ENCODE measurements at regions not wholly inside any gene's neighbourhood (a gene's known extent, or its start where the extent isn't known, plus 50 kb on each side); places are given as distances from the start of the nearest gene placed in this dataset.

DNA sequence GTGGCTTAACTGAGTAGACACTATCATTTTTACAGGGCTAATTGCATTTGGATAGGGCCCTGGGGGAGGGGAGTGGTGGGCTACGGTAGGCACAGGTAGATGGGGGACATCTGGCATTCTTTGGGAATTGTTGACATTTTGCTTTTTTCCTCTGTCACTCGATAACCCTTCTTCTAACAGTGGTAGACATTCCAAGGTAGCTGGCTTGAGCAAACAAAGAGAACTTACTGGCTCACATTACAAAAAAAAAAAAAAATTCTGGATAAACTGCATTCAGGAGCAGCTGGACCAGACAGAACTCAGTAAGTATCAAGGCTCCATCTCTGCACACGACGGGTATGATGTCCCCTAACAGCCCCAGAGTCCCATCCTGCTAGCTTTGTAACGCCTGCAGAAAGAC is 585.2 kb downstream of the ZNF608 start:
- TF ChIP-seq, protein P1, sequence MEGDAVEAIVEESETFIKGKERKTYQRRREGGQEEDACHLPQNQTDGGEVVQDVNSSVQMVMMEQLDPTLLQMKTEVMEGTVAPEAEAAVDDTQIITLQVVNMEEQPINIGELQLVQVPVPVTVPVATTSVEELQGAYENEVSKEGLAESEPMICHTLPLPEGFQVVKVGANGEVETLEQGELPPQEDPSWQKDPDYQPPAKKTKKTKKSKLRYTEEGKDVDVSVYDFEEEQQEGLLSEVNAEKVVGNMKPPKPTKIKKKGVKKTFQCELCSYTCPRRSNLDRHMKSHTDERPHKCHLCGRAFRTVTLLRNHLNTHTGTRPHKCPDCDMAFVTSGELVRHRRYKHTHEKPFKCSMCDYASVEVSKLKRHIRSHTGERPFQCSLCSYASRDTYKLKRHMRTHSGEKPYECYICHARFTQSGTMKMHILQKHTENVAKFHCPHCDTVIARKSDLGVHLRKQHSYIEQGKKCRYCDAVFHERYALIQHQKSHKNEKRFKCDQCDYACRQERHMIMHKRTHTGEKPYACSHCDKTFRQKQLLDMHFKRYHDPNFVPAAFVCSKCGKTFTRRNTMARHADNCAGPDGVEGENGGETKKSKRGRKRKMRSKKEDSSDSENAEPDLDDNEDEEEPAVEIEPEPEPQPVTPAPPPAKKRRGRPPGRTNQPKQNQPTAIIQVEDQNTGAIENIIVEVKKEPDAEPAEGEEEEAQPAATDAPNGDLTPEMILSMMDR (IDR thresholded peaks at IDR 0.05) = no peak
- TF ChIP-seq POLR2A (IDR thresholded peaks at IDR 0.05) = no peak

Data from lower leg skin (tissue), 3 donors.